ENCODE measurements at regions not wholly inside any gene's neighbourhood (a gene's known extent, or its start where the extent isn't known, plus 50 kb on each side); places are given as distances from the start of the nearest gene placed in this dataset.

DNA sequence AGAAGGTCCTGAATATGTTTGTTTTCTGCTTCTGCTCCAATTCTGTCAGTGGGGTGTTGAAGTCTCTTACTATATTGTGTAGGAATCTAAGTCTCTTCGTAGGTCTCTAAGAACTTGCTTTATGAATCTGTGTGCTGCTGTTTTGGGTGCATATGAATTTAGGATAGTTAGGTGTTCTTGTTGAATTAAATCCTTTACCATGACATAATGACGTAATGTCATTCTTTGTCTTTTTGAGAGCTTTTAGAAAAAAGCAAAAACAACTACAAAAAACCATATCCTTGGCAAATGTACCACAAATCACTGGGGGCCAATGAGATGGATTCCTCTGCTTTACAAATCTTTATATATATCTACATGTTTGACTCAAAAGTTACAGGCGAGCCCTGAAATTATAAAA, 576.1 kb downstream of the CDH18 start:
- no peak for DNase-seq
